ENCODE measurements at regions not wholly inside any gene's neighbourhood (a gene's known extent, or its start where the extent isn't known, plus 50 kb on each side); places are given as distances from the start of the nearest gene placed in this dataset.

DNA sequence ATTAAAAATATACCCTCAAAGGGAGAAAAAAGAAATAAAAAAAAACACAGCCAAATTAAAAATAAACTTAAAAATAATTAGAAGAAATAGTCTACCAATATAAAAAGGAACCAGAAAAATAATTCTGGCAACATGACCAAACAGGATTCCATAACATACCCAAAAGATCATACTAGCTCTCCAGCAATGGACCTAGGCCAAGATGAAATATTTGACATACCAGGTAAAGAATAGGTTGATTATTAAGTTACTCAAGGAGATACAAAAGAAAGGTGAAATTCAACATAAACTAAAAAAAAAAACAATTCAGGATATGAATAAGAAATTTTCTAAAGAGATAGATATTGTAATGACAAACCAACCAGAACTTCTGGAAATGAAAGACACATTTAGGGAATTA lies 121.3 kb upstream of the SCAF11 start:
- TF ChIP-seq, protein P1, sequence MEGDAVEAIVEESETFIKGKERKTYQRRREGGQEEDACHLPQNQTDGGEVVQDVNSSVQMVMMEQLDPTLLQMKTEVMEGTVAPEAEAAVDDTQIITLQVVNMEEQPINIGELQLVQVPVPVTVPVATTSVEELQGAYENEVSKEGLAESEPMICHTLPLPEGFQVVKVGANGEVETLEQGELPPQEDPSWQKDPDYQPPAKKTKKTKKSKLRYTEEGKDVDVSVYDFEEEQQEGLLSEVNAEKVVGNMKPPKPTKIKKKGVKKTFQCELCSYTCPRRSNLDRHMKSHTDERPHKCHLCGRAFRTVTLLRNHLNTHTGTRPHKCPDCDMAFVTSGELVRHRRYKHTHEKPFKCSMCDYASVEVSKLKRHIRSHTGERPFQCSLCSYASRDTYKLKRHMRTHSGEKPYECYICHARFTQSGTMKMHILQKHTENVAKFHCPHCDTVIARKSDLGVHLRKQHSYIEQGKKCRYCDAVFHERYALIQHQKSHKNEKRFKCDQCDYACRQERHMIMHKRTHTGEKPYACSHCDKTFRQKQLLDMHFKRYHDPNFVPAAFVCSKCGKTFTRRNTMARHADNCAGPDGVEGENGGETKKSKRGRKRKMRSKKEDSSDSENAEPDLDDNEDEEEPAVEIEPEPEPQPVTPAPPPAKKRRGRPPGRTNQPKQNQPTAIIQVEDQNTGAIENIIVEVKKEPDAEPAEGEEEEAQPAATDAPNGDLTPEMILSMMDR (IDR thresholded peaks at IDR 0.05) = no peak
- TF ChIP-seq SIN3A (IDR thresholded peaks at IDR 0.05; ENCODE audit: borderline replicate concordance, insufficient read depth, low read depth, low read length) (no peak), TCF7L2 (IDR thresholded peaks at IDR 0.05; ENCODE audit: low read depth, low read length) (no peak), POLR2AphosphoS5 (IDR thresholded peaks at IDR 0.05; ENCODE audit: low read depth, low read length) (no peak)
